Stimulated activated CD4-positive, alpha-beta T cell treated with anti-CD3 and anti-CD28 coated beads, Interleukin-2, amount 100 ng/mL, for 24 hours (primary cell): ENCODE measurements at regions not wholly inside any gene's neighbourhood (a gene's known extent, or its start where the extent isn't known, plus 50 kb on each side); places are given as distances from the start of the nearest gene placed in this dataset.

Experiments used
- DNase-seq, 2 donors: peaks; one replicate each; pipeline ENCODE4 v3.0.0-alpha.2; 2020

DNA sequence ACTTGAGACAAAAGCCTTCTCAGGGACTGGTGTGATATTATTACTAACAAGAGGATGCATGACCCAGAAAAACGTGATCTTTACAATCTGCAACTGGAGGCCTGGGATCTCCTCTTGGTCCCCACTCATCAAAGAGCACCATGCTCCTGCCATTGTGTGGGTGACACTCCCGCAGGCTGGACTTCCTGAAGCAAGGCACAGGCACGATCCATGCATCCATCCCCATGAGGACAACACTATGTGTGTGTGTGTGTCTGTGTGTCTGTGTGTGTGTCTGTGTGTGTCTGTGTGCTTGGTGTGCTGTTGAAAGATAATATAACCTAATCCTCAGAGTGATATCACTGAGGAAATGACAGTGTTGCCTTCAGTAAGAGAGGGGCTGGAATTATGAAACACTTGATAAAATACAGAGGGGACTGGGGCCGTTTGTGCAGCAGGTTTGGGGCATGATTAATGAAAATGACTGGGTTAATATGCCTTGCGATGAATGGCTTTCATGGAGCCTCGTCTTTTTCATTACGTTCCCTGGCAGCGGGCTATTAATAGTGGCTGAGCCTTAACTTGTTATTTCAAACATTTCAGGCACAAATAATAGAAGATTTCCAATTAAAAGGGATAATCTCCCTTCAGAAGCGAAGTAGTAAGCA is 180.8 kb upstream of the TCERG1L start:
- no peak for DNase-seq

DNA sequence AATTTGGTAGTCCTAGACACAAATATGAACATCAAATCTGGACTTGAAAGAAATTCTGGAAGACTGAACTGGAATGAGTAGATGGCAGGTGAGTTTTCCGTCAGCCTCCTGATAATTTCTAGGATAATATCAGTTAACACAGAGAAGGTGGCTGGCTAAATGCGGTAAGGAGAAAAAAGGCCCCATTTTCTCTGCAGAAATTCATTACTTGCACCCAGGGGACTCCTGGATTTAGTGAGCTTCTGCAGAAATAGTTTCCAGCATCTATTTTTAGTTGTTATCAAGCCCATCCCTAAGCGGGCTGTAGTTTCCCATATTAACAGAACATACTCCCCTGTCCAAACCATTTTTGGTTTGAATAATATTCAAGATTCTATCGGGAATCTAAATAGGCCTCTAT is 181.9 kb upstream of the TCERG1L start:
- DNase-seq: no peak

DNA sequence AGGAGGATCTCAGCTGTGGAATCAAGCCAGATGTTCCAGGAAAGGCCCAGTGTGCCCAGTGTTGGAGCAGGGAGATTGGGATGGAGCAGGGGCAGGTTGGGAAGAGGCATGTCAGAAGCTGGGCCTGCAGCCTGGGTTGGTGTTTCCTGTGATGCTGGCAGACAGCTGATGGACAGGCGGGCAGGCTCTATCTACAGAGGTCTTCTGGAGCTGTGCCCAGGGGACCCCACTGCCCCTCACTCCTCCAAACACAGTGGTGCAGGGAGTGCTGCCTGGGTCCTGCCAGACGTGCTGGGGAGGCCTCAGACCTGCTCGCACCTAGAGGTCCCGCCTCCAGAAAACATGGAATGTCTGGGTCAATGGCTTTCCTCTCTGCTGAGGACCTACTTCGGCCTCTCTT is 182.9 kb upstream of the TCERG1L start:
- DNase-seq: no peak

GRCh38 chr10:131495224-131495623 is 183.7 kb upstream of the TCERG1L start:
- no peak for DNase-seq

DNA sequence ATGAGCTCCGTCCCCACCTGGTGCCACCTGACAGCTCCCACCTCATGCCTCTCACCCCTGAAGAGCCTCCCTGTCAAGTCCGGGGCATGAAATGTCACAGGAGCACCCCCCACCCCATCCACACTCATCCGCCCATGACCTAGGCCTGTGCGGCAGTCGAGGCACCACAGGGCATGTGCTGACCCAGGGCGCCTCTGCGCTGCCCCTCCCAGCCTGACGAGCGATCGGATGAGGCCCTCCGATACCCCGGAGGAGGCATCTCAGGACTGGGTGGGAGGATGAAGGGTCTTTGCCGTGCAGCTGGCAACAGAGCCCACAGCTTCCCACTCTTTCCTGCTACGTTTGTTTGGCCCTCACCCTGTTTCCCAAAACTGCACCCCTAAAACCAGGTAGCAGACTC is 184.4 kb upstream of the TCERG1L start:
- DNase-seq: no peak

GRCh38 chr10:131496351-131497052 is 185.0 kb upstream of the TCERG1L start:
- no peak for DNase-seq

DNA sequence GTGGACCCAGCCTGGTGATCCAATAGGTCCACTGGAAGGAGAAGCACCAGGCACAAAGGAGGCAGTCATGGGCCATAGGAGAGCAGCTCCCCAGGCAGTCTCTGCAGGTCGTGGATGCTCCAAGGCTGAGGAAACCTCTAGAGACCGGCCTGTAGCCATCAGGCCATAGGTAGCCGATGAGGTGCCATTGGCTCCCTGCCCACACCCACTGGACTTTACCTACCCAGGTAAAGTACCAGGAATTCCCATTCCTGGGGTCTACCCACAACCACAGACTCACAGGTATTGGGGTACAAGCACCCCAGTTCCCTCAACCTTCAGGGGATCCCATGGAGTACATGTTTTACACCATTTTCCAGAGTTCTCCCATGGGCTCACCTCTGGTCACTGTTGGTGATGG is 188.0 kb upstream of the TCERG1L start:
- no peak for DNase-seq

GRCh38 chr10:131500181-131500580 is 188.7 kb upstream of the TCERG1L start:
- no peak for DNase-seq

DNA sequence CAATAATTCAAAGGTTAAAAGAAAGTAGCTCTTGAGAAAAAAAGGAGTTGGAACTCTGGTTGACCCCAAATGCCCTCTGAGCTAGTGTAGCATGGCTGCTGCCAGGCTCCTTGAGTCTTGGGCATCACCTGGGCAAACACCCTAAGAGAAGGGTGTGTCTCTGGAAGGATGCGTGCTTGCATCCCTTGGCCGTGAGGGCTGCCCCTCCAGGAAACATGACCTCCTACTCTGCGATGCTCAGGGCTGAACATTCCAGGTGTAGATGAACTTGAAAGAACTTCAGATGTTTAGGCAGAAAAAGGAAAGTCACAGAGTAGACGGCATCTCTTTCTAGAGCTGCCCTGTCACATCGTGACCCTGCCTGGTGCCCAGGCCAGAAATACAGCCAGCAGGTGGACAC is 189.4 kb upstream of the TCERG1L start:
- no peak for DNase-seq

DNA sequence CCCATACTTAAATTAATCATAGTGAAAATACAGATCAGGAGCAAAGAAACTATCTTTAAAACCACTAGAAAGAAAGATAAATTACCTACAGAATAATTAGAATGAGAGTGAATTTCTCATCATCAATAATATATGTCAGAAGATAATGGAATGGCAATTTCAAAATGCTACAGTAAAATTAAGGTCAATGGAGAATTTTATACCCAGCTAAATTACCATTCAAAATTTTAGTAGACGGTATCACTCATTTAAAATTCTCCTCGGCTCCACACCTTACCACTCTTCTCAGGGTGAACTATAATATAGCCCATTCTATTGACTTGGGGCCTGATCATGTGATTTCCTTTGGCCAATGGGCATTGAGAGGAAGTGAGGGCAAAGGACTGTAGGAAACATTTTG is 192.5 kb upstream of the TCERG1L start:
- no peak for DNase-seq

DNA sequence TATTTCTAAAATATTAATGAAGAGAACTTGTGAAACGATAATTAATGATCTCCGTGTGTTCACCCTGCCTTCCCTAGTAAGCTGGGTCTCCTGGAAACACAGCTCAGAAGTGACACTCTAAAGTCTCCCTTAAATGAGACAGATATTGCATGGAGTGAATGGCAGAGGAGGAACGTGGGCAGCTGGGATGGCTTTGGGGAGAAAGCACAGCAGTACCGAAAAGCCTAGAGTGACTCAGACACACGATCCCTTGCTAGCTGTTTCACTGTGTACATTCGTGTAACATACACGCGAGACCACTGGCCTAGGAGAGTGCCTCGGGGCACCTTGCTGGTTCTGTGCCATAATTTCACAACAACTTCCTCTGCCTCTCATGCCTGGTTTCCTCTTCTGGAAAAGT is 199.9 kb upstream of the TCERG1L start:
- DNase-seq: no peak

DNA sequence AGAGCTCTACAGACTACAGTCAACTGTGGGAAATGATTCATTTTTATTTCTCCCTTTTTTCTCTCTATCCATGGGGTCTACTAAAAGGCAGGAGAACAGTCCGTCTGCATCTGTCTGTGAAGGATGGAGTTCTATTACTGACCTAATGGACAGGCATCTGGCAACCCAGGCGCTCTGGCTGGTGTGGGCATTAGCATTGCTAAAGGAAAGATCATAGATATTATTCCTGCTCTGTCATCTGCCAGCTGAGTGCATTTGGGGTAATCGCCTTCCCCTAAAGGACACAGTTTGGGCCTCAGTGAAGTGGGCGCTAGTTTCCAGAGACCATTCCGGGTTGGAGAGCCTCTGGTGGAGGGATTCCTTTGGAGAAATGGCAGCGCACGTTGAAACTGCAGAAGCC is 201.3 kb upstream of the TCERG1L start:
- DNase-seq: no peak

DNA sequence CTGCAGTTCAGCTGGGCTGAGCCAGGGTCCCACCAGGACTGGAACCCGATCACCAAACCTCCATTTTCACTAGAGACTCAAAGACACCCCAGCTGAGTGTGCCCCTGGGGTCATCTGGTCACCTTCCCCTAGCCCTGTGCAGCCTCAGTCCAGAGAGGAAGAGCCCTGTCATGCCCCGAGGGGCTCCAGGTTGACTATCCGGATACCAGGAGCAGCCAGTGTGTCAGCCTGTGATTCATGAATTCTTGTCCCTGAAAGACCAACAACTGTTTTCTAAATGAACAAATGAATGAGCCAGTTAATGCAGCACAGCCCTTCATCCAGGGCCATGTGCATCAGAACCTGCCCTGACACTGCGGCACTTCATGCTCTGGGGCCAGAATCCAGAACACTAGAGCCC is 201.9 kb upstream of the TCERG1L start:
- no peak for DNase-seq

DNA sequence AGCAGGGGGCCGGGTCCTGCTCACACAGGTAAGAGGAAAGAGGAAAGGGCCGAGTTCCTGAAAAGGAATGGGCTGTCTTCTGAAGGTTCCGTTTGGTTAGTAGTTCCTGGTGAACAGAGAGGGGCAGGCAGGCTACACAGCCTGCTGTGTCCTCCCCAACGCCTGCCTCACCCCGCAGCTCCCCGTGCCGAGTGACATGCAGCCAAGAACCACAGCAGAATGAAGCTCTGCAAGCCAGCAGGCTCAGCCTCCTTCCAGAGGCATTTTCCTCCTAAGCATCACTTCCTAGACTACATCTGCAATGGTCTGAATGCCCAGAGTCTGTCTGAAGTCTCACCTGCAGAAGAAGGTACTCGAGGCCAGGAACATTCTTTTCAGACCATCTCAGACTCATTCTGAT is 202.4 kb upstream of the TCERG1L start:
- no peak for DNase-seq

- DNase-seq: peak in 1 of 2 donors; percentile 10
Measured at GRCh38 chr10:131514454-131514853, 202.9 kb upstream of the TCERG1L start.

GRCh38 chr10:131516285-131516684 is 204.8 kb upstream of the TCERG1L start:
- DNase-seq: no peak

- no peak for DNase-seq
Measured at GRCh38 chr10:131517781-131518180, 206.3 kb upstream of the TCERG1L start.

- no peak for DNase-seq
Measured at GRCh38 chr10:131519723-131520605, 208.4 kb upstream of the TCERG1L start.

- DNase-seq: no peak
Measured at GRCh38 chr10:131531265-131532190, 220.0 kb upstream of the TCERG1L start.

DNA sequence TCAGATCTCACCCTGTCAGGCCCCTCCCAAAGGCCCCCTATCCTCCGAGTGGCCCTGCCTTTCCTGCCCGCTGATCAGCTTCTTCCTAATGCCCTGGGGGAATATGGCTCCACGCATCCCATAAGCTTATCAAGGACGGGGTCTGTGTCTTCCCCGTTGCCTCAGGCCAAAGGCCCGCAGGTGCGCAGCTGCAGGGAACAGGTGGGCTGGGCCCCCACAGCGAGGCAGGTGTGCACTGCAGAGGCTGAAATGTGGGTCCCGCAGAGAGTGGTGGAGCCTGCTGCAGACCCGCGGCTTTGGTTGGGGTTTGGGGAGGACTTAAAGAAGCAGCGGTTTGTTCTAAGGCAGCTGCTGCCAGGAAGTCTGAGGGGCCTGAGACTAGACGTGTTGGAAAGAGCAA is 220.8 kb upstream of the TCERG1L start:
- no peak for DNase-seq

- no peak for DNase-seq
Measured at GRCh38 chr10:131532745-131533341, 221.3 kb upstream of the TCERG1L start.

GRCh38 chr10:131533846-131534526 is 222.5 kb upstream of the TCERG1L start:
- DNase-seq: no peak
